ENCODE measurements at regions not wholly inside any gene's neighbourhood (a gene's known extent, or its start where the extent isn't known, plus 50 kb on each side); places are given as distances from the start of the nearest gene placed in this dataset.
A peak's percentile ranks its signal among the peaks of the same experiment; 100 is the strongest.

GRCh38 chrX:64097891-64098290, 107.6 kb downstream of the AMER1 start:
- TF ChIP-seq, protein P1, sequence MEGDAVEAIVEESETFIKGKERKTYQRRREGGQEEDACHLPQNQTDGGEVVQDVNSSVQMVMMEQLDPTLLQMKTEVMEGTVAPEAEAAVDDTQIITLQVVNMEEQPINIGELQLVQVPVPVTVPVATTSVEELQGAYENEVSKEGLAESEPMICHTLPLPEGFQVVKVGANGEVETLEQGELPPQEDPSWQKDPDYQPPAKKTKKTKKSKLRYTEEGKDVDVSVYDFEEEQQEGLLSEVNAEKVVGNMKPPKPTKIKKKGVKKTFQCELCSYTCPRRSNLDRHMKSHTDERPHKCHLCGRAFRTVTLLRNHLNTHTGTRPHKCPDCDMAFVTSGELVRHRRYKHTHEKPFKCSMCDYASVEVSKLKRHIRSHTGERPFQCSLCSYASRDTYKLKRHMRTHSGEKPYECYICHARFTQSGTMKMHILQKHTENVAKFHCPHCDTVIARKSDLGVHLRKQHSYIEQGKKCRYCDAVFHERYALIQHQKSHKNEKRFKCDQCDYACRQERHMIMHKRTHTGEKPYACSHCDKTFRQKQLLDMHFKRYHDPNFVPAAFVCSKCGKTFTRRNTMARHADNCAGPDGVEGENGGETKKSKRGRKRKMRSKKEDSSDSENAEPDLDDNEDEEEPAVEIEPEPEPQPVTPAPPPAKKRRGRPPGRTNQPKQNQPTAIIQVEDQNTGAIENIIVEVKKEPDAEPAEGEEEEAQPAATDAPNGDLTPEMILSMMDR (conservative IDR thresholded peaks at IDR 0.05; ENCODE audit: control insufficient read depth, insufficient read depth, low read depth, low read length), result no peak
- no peak for DNase-seq (ENCODE audit: low read depth)
- no peak overlapping the region for H3K4me3 ChIP-seq (ENCODE audit: control insufficient read depth, low read depth, low read length)

GRCh38 chrX:64093761-64094160, 111.7 kb downstream of the AMER1 start:
- DNase-seq (ENCODE audit: low read depth), result peak; percentile 3
- no peak overlapping the region for H3K4me3 ChIP-seq (ENCODE audit: control insufficient read depth, low read depth, low read length)
- TF ChIP-seq, protein P1 (conservative IDR thresholded peaks at IDR 0.05; ENCODE audit: control insufficient read depth, insufficient read depth, low read depth, low read length), result peak; percentile 30

Measured in fibroblast of mammary gland (primary cell).